Neural cell (in vitro differentiated cells): ENCODE measurements at regions not wholly inside any gene's neighbourhood (a gene's known extent, or its start where the extent isn't known, plus 50 kb on each side); places are given as distances from the start of the nearest gene placed in this dataset.

Experiments used
- CTCF ChIP-seq: fragments of 450-650 bp; IDR thresholded peaks from 2 replicates; pipeline ENCODE4 v1.5.1; 2014; ENCODE audit warnings: antibody characterized with exemption, mild to moderate bottlenecking, moderate library complexity; ENCODE audit not compliant: poor library complexity, severe bottlenecking
- EP300 ChIP-seq: fragments of 450-650 bp; conservative IDR thresholded peaks from 2 replicates; pipeline ENCODE4 v1.6.1; 2014; ENCODE audit warnings: antibody characterized with exemption, mild to moderate bottlenecking, moderate library complexity; ENCODE audit not compliant: poor library complexity, severe bottlenecking
- EZH2 ChIP-seq: fragments of 200-600, 300-800 bp; shearing (Covaris generic), sonication (generic); IDR thresholded peaks from 2 replicates; pipeline ENCODE4 v1.6.1; 2014; ENCODE audit warnings: antibody characterized with exemption, low read length, borderline replicate concordance, mild to moderate bottlenecking; ENCODE audit not compliant: insufficient read depth, poor library complexity, severe bottlenecking
- MXI1 ChIP-seq: fragments of 450-650 bp; conservative IDR thresholded peaks from 2 replicates; pipeline ENCODE4 v1.6.1; 2014; ENCODE audit warnings: antibody characterized with exemption, mild to moderate bottlenecking; ENCODE audit not compliant: poor library complexity, severe bottlenecking
- POLR2AphosphoS5 ChIP-seq: IDR thresholded peaks from 2 replicates; pipeline ENCODE4 v1.6.1; 2012
- RAD21 ChIP-seq: fragments of 450-650 bp; conservative IDR thresholded peaks from 2 replicates; pipeline ENCODE4 v1.6.1; 2014; ENCODE audit warnings: antibody characterized with exemption, mild to moderate bottlenecking, moderate library complexity
- REST ChIP-seq: IDR thresholded peaks from 2 replicates; pipeline ENCODE4 v1.6.1; 2012; ENCODE audit warnings: borderline replicate concordance
- SMC3 ChIP-seq: fragments of 450-650 bp; conservative IDR thresholded peaks from 2 replicates; pipeline ENCODE4 v1.6.1; 2014; ENCODE audit warnings: antibody characterized with exemption, mild to moderate bottlenecking, moderate library complexity; ENCODE audit not compliant: poor library complexity
- TAF1 ChIP-seq: IDR thresholded peaks from 2 replicates; pipeline ENCODE4 v1.6.1; 2012; ENCODE audit warnings: low read depth

GRCh38 chr10:85408388-85408787 is 958.2 kb downstream of the GRID1 start:
- no peak for TF ChIP-seq EZH2
- TF ChIP-seq CTCF: no peak
- no peak for TF ChIP-seq EP300
- no peak for TF ChIP-seq REST
- no peak for TF ChIP-seq TAF1
- no peak for TF ChIP-seq POLR2AphosphoS5
- no peak for TF ChIP-seq SMC3
- TF ChIP-seq MXI1: no peak
- TF ChIP-seq RAD21: no peak
